Body of pancreas (tissue), 4 donors: ENCODE measurements at regions not wholly inside any gene's neighbourhood (a gene's known extent, or its start where the extent isn't known, plus 50 kb on each side); places are given as distances from the start of the nearest gene placed in this dataset.

Experiments
- ATAC-seq: fragments of 150-250 bp; one replicate; pipeline ENCODE4 v1.9.1; 2016
- DNase-seq, 4 donors: peaks; one replicate each; pipeline ENCODE4 v3.0.0-alpha.2; 2019
- H3K27ac ChIP-seq, 4 donors: fragments of 200-600 bp; sonication (generic); 1 replicate in 3 of 4; 2 replicates in 1 of 4; pipeline versions ENCODE4 v1.5.1 to v1.6.1; 2016 to 2019; ENCODE audit warnings: mild to moderate bottlenecking in 1 of 4, mixed read lengths in 1 of 4, moderate library complexity in 1 of 4
- H3K27me3 ChIP-seq, 2 donors: fragments of 200-600 bp; sonication (generic); one replicate each; pipeline ENCODE4 v1.6.0; 2016; ENCODE audit warnings: mild to moderate bottlenecking in 1 of 2
- H3K36me3 ChIP-seq, 2 donors: fragments of 200-600 bp; sonication (generic); replicated peaks in 1 of 2; 2 replicates each; pipeline ENCODE4 v1.5.1; 2016; ENCODE audit warnings: low read depth in 2 of 2; ENCODE audit not compliant: insufficient read depth in 1 of 2
- H3K4me1 ChIP-seq: fragments of 200-600 bp; sonication (generic); one replicate; pipeline ENCODE4 v1.6.0; 2016
- H3K4me3 ChIP-seq, 2 donors: fragments of 200-600 bp; sonication (generic); 1 replicate in 1 of 2; 2 replicates in 1 of 2; pipeline ENCODE4 v1.5.1; 2016 to 2019
- H3K9me3 ChIP-seq, 3 donors: fragments of 200-600 bp; sonication (generic); 1 replicate in 2 of 3; 2 replicates in 1 of 3; pipeline ENCODE4 v1.5.1; 2016
- CTCF ChIP-seq, 7 experiments: fragments of 450-650 bp in 4 of 7; fragments of 200-600 bp in 3 of 7; sonication (generic) in 3 of 7; IDR thresholded peaks; one replicate each; pipeline ENCODE4 v1.5.1; 2016 to 2019; ENCODE audit warnings: antibody characterized with exemption in 7 of 7
- POLR2A ChIP-seq, 3 donors: fragments of 450-650 bp; IDR thresholded peaks; one replicate each; pipeline ENCODE4 v1.6.1; 2016; ENCODE audit warnings: antibody characterized with exemption in 3 of 3, mild to moderate bottlenecking in 2 of 3
- WGBS, 2 donors: methylation state at CpG; one replicate each; pipeline ENCODE4 v1.1.5; 2017; 5-methylcytosine and 5-hydroxymethylcytosine counted together
- intact Hi-C: fragments of 100-400 bp; cut with DNase I; formaldehyde crosslinking; loops from one replicate; pipeline ENCODE4 v1.15.1; 2023

- 41 to 68% methylated on average over 2 of the region's 2 CpGs for WGBS, 2 donors
- DNase-seq (no peak), ATAC-seq (no peak)
- Histone ChIP-seq H3K27me3 (no peaks in the 10 kb centered on the region), H3K36me3 (no peaks in the 10 kb centered on the region), H3K4me1 (no peaks in the 10 kb centered on the region), H3K4me3 (no peak overlapping the region), H3K27ac (no peak overlapping the region), H3K9me3 (no peaks in the 10 kb centered on the region)
- intact Hi-C loops, result no loop called here
- TF ChIP-seq CTCF (IDR thresholded peaks at IDR 0.05) (no peak), POLR2A (IDR thresholded peaks at IDR 0.05) (no peak)
Measured at GRCh38 chr1:79188337-79188736, 181.8 kb upstream of the ADGRL4 start.

DNA sequence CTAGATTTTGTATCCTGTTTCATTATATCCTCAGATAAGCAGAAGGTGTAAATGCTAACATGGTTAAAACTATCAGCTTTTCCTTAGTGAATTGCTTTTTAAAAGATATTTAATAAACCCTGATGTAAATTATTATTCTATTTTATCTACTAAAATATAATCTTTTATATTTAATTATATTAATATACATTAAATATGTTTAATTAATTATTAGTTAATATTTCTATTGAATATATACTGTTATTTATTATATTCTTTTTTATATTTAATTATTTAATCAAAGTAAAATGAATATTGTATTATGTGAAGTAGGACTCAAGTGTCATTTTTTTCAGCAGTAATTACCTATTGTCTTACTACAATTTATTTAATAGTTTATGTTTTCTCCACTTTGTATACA, 179.7 kb upstream of the ADGRL4 start:
- Histone ChIP-seq H3K9me3 (no peaks in the 10 kb centered on the region), H3K36me3 (no peaks in the 10 kb centered on the region), H3K27me3 (no peaks in the 10 kb centered on the region), H3K27ac (no peak overlapping the region), H3K4me3 (no peak overlapping the region), H3K4me1 (no peaks in the 10 kb centered on the region)
- no peak for ATAC-seq
- DNase-seq, result no peak
- TF ChIP-seq POLR2A (IDR thresholded peaks at IDR 0.05) (no peak), CTCF (IDR thresholded peaks at IDR 0.05) (no peak)
- intact Hi-C loops, result no loop called here

DNA sequence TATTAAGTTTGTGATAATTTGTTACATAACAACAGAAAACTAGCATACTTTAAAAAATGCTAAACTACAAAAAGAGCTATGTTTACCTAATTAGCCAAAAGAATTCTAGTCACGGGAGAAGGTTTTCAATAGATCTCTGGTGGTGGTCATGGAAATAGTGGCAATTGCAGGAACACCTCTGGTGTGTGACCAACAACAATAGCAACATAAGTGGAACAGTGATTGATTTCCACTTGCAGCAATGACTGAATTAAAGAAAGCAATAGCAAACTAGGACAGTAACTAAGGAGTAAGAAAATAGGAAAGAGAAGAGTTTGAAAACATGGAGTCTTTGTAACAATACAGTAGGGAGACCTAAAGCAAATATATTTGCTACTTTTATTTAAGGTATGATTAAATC, 171.3 kb upstream of the ADGRL4 start:
- Histone ChIP-seq H3K36me3 (no peaks in the 10 kb centered on the region), H3K4me3 (no peak overlapping the region), H3K4me1 (no peaks in the 10 kb centered on the region), H3K9me3 (peaks cover 0 to 7% (median 0%) of the 10 kb centered on the region in 3 donors), H3K27me3 (no peaks in the 10 kb centered on the region), H3K27ac (no peak overlapping the region)
- no peak for TF ChIP-seq CTCF (IDR thresholded peaks at IDR 0.05)
- no peak for TF ChIP-seq POLR2A (IDR thresholded peaks at IDR 0.05)
- DNase-seq, result no peak
- intact Hi-C loops, result no loop called here
- WGBS, 2 donors, result 35 to 44% methylated on average over 1 of the region's 1 CpG
- ATAC-seq, result no peak

- Histone ChIP-seq H3K9me3 (no peaks in the 10 kb centered on the region), H3K27ac (no peak overlapping the region), H3K4me3 (no peak overlapping the region), H3K36me3 (no peaks in the 10 kb centered on the region), H3K27me3 (no peaks in the 10 kb centered on the region), H3K4me1 (no peaks in the 10 kb centered on the region)
- intact Hi-C loops, result no loop called here
- ATAC-seq, result no peak
- TF ChIP-seq POLR2A (IDR thresholded peaks at IDR 0.05) (no peak), CTCF (IDR thresholded peaks at IDR 0.05) (no peak)
- no peak for DNase-seq
Measured at GRCh38 chr1:79161077-79161476, 154.5 kb upstream of the ADGRL4 start.

GRCh38 chr1:79155991-79156390, 149.5 kb upstream of the ADGRL4 start:
- no peaks in the 10 kb centered on the region for H3K9me3 ChIP-seq
- WGBS, 2 donors, result 29 to 48% methylated on average over 1 of the region's 1 CpG
- H3K27ac ChIP-seq, result no peak overlapping the region
- ATAC-seq (no peak), DNase-seq (no peak)
- TF ChIP-seq CTCF (IDR thresholded peaks at IDR 0.05), result no peak
- no peak for TF ChIP-seq POLR2A (IDR thresholded peaks at IDR 0.05)
- H3K27me3 ChIP-seq, result no peaks in the 10 kb centered on the region
- intact Hi-C loops, result no loop called here
- H3K4me1 ChIP-seq, result no peaks in the 10 kb centered on the region
- H3K4me3 ChIP-seq, result no peak overlapping the region
- no peaks in the 10 kb centered on the region for H3K36me3 ChIP-seq
